Endometrial microvascular endothelial cells (primary cell): ENCODE measurements at regions not wholly inside any gene's neighbourhood (a gene's known extent, or its start where the extent isn't known, plus 50 kb on each side); places are given as distances from the start of the nearest gene placed in this dataset.

ENCODE experiments used
- in situ Hi-C: cut with HindIII; loops from 2 replicates; pipeline ENCODE4 v1.10.0; 2017; ENCODE audit warnings: low sequenced_read_pairs, low pct_unique_long_range_greater_than_20kb; ENCODE audit errors: inconsistent ontology term

GRCh38 chr14:104373055-104373854 lies 206.3 kb upstream of the C14orf180 start:
- in situ Hi-C loops = no loop called here

GRCh38 chr14:104373855-104374717 lies 205.5 kb upstream of the C14orf180 start:
- in situ Hi-C loops = no loop called here

GRCh38 chr14:104374718-104375080 lies 204.9 kb upstream of the C14orf180 start:
- in situ Hi-C loops = no loop called here

- in situ Hi-C loops = no loop called here
These were observed 203.9 kb upstream of the C14orf180 start for GRCh38 chr14:104375551-104376201.

- in situ Hi-C loops = no loop called here
These were observed 203.1 kb upstream of the C14orf180 start for GRCh38 chr14:104376202-104377140.

GRCh38 chr14:104377256-104377655 lies 202.3 kb upstream of the C14orf180 start:
- in situ Hi-C loops = no loop called here

- in situ Hi-C loops = no loop called here
These were observed 200.9 kb upstream of the C14orf180 start for GRCh38 chr14:104378698-104379113.

- in situ Hi-C loops = no loop called here
These were observed 197.0 kb upstream of the C14orf180 start for GRCh38 chr14:104382361-104383087.

- in situ Hi-C loops = no loop called here
These were observed 196.2 kb upstream of the C14orf180 start for GRCh38 chr14:104383088-104383995.

- in situ Hi-C loops = no loop called here
These were observed 195.4 kb upstream of the C14orf180 start for GRCh38 chr14:104383996-104384775.

GRCh38 chr14:104384776-104385071 lies 194.8 kb upstream of the C14orf180 start:
- in situ Hi-C loops = no loop called here

- in situ Hi-C loops = no loop called here
These were observed 194.5 kb upstream of the C14orf180 start for GRCh38 chr14:104385111-104385510.

GRCh38 chr14:104385531-104386101 lies 193.9 kb upstream of the C14orf180 start:
- in situ Hi-C loops = no loop called here

- in situ Hi-C loops = no loop called here
These were observed 193.3 kb upstream of the C14orf180 start for GRCh38 chr14:104386151-104386841.
